HepG2 (cell line): ENCODE measurements at regions not wholly inside any gene's neighbourhood (a gene's known extent, or its start where the extent isn't known, plus 50 kb on each side); places are given as distances from the start of the nearest gene placed in this dataset.

Experiments used
- ATAC-seq: fragments of 200-7000 bp; cut with Tn5 transposase; 3 replicates; pipeline ENCODE4 v1.9.1; 2020; ENCODE audit warnings: mild to moderate bottlenecking, moderate library complexity
- BruUV-seq: library from RNA; stranded (reverse); fragments of 400-500 nt; replicated peaks from 2 replicates; lab custom pipeline; 2021; lab: Mats Ljungman, UMichigan
- CTCF ChIA-PET: fragments of 300-600 bp; formaldehyde crosslinking; extraction: SDS; loops from one replicate; lab custom pipeline; 2021; ENCODE audit warnings: low total read pairs, inconsistent platforms, low intra/inter-chr PET ratio; lab: Yijun Ruan, JAX
- POLR2A ChIA-PET: fragments of 350-600 bp; sonication (Branson Sonifier 250); formaldehyde crosslinking; loops from one replicate; lab custom pipeline; 2020; ENCODE audit warnings: antibody characterized with exemption, inconsistent platforms; lab: Yijun Ruan, JAX
- DNase-seq: peaks from one replicate; pipeline ENCODE4 v3.0.0-alpha.2; 2015; ENCODE audit warnings: low spot score
- FAIRE-seq: peaks from 3 replicates; lab custom pipeline; 2011; peaks lifted over from hg19 to GRCh38; lab: Jason Lieb, UNC
- H2AFZ ChIP-seq: one replicate; pipeline ENCODE4 v1.6.1; 2011; ENCODE audit warnings: low read length, inconsistent platforms
- H3K27ac ChIP-seq: fragments of 300-600 bp; 3 replicates; pipeline ENCODE4 v1.8.0; 2011; ENCODE audit warnings: mixed run types, mild to moderate bottlenecking, mixed read lengths, low read length, inconsistent platforms; ENCODE audit not compliant: insufficient read depth; ENCODE audit errors: extremely low read length
- H3K27me3 ChIP-seq, 2 experiments: fragments of 200-600 bp in 1 of 2; 2 replicates in 1 of 2; 3 replicates in 1 of 2; pipeline versions ENCODE4 v1.6.0 to v1.8.0; 2011; ENCODE audit warnings: low read length in 2 of 2, mild to moderate bottlenecking in 2 of 2, moderate library complexity in 2 of 2, inconsistent platforms in 1 of 2; ENCODE audit not compliant: insufficient read depth in 2 of 2, control insufficient read depth in 1 of 2
- H3K36me3 ChIP-seq, 2 experiments: fragments of 200-600 bp in 1 of 2; replicated peaks in 1 of 2; 2 replicates in 1 of 2; 3 replicates in 1 of 2; pipeline versions ENCODE4 v1.5.1 to v1.8.0; 2011; ENCODE audit warnings: low read length in 2 of 2, inconsistent platforms in 1 of 2; ENCODE audit not compliant: insufficient read depth in 2 of 2, control insufficient read depth in 1 of 2
- H3K4me1 ChIP-seq: 2 replicates; pipeline ENCODE4 v1.5.1; 2012; ENCODE audit warnings: low read length, inconsistent platforms; ENCODE audit not compliant: insufficient read depth
- H3K4me2 ChIP-seq: 2 replicates; pipeline ENCODE4 v1.6.0; 2011; ENCODE audit warnings: low read depth, low read length, inconsistent platforms
- H3K4me3 ChIP-seq, 3 experiments: fragments of 200-600 bp in 1 of 3; sonication (generic), shearing (Covaris generic) in 1 of 3; replicated peaks in 1 of 3; 2 replicates each; pipeline ENCODE4 v1.5.1; 2011 to 2016; ENCODE audit warnings: low read length in 3 of 3, inconsistent platforms in 2 of 3, low read depth in 2 of 3, mild to moderate bottlenecking in 2 of 3, control low read depth in 1 of 3, mixed read lengths in 1 of 3; ENCODE audit not compliant: insufficient read depth in 1 of 3
- H3K79me2 ChIP-seq: one replicate; pipeline ENCODE4 v1.6.1; 2011; ENCODE audit warnings: low read length, inconsistent platforms; ENCODE audit not compliant: insufficient read depth
- H3K9ac ChIP-seq: 2 replicates; pipeline ENCODE4 v1.6.0; 2011; ENCODE audit warnings: mild to moderate bottlenecking, low read depth, low read length, inconsistent platforms; ENCODE audit not compliant: insufficient read depth
- H3K9me3 ChIP-seq: 2 replicates; pipeline ENCODE4 v1.5.1; 2012; ENCODE audit warnings: mild to moderate bottlenecking, low read length
- H4K20me1 ChIP-seq: 2 replicates; pipeline ENCODE4 v1.6.0; 2011; ENCODE audit warnings: inconsistent platforms, mild to moderate bottlenecking, low read length, moderate library complexity; ENCODE audit not compliant: insufficient read depth
- CAMTA2 ChIP-seq: sonication (generic); formaldehyde crosslinking; IDR thresholded peaks from 2 replicates; pipeline ENCODE4 v1.4.0; 2020; ENCODE audit warnings: mild to moderate bottlenecking, missing genetic modification reagents, borderline replicate concordance
- HHEX ChIP-seq: IDR thresholded peaks from 2 replicates; pipeline ENCODE4 v1.6.1; 2016; ENCODE audit warnings: control low read depth
- HNRNPL ChIP-seq: fragments of 200-400 bp; formaldehyde crosslinking; IDR thresholded peaks from 2 replicates; pipeline ENCODE4 v1.6.1; 2017; ENCODE audit warnings: mild to moderate bottlenecking, low read depth, low read length
- HOXA5 ChIP-seq: sonication (generic); formaldehyde crosslinking; IDR thresholded peaks from 2 replicates; pipeline ENCODE4 v1.4.0; 2020; ENCODE audit warnings: missing genetic modification reagents
- NKX3-1 ChIP-seq: sonication (generic); formaldehyde crosslinking; IDR thresholded peaks from 2 replicates; pipeline ENCODE4 v1.5.0; 2020; ENCODE audit warnings: missing genetic modification reagents
- RNF2 ChIP-seq: fragments of 450-650 bp; conservative IDR thresholded peaks from 2 replicates; pipeline ENCODE4 v1.6.1; 2016; ENCODE audit warnings: low read depth
- STAT5B ChIP-seq: sonication (generic); formaldehyde crosslinking; IDR thresholded peaks from 2 replicates; pipeline ENCODE4 v1.4.0; 2020; ENCODE audit warnings: missing genetic modification reagents
- TSC22D2 ChIP-seq: sonication (generic); formaldehyde crosslinking; IDR thresholded peaks from 2 replicates; pipeline ENCODE4 v1.5.1; 2020; ENCODE audit warnings: missing genetic modification reagents, mild to moderate bottlenecking, borderline replicate concordance
- YY1 ChIP-seq: IDR thresholded peaks from 2 replicates; pipeline ENCODE4 v1.6.1; 2011; ENCODE audit warnings: low read length, low read depth, moderate library complexity, mild to moderate bottlenecking; ENCODE audit not compliant: insufficient read depth, insufficient replicate concordance
- ZNF180 ChIP-seq: sonication (generic); formaldehyde crosslinking; IDR thresholded peaks from 2 replicates; pipeline ENCODE4 v1.4.0; 2020; ENCODE audit warnings: low read depth, missing genetic modification reagents, borderline replicate concordance
- ZNF333 ChIP-seq: sonication (generic); formaldehyde crosslinking; IDR thresholded peaks from 2 replicates; pipeline ENCODE4 v1.4.0; 2020; ENCODE audit warnings: mild to moderate bottlenecking, missing genetic modification reagents, borderline replicate concordance
- ZNF672 ChIP-seq: sonication (generic); formaldehyde crosslinking; IDR thresholded peaks from 2 replicates; pipeline ENCODE4 v1.8.1; 2022; ENCODE audit warnings: missing genetic modification reagents
- ZNF740 ChIP-seq: sonication (generic); formaldehyde crosslinking; IDR thresholded peaks from 2 replicates; pipeline ENCODE4 v1.4.0; 2020; ENCODE audit warnings: missing genetic modification reagents
- WGBS: methylation state at CpG from one replicate; pipeline ENCODE4 v1.1.6; 2017; ENCODE audit warnings: low lambda C conversion rate; 5-methylcytosine and 5-hydroxymethylcytosine counted together
- in situ Hi-C: cut with HindIII; loops from 2 replicates; pipeline ENCODE4 v1.10.0; 2017; ENCODE audit warnings: low pct_unique_long_range_greater_than_20kb; ENCODE audit not compliant: extremely low pct_ligation_motif_present
- intact Hi-C: fragments of 100-400 bp; cut with micrococcal nuclease; formaldehyde crosslinking; loops from one replicate; pipeline ENCODE4 v1.10.0; 2022; ENCODE audit not compliant: unreplicated experiment
- TF ChIP-seq, protein P1 (sequence below): sonication (generic); formaldehyde crosslinking; IDR thresholded peaks from 2 replicates; pipeline ENCODE4 v1.5.0; 2020; ENCODE audit warnings: mild to moderate bottlenecking, missing genetic modification reagents

DNA sequence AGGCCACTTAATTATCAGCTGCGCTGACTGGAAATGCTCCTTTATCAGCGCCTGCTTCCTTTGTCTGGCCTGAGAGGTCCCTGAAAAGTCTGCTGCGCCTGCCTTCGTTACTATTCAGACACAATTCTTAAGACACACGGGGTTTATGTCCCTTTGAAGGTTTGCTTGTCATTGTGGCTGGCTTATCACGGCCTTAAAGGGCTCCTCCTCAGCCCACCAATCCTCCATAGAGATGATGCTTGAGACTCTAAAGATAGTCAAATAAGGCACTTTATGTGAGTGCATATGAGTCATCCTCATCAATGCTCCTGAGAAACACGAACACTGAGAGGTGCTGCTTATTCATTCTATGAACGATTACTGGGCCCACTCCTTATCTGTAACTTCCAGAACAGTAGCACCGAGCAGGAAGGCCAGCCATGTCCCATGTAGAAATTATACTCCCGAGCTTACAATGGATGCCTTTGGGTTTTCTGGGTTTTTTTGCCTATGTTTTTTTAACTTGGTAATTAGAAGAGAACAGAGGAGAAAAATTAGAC is 1268.2 kb upstream of the TMEM132C start:
- no peaks in the 10 kb centered on the region for H3K27me3 ChIP-seq
- CTCF ChIA-PET, result no interaction called here
- no TSS peak for BruUV-seq
- DNase-seq (no peak), FAIRE-seq (no peak), ATAC-seq (no peak)
- in situ Hi-C loops, result no loop called here
- H3K4me2 ChIP-seq, result no peak overlapping the region
- H3K36me3 ChIP-seq, result no peaks in the 10 kb centered on the region
- H3K9ac ChIP-seq, result no peak overlapping the region
- peaks cover 59% of the 10 kb centered on the region for H3K9me3 ChIP-seq
- intact Hi-C loops, result no loop called here
- no peaks in the 10 kb centered on the region for H3K4me1 ChIP-seq
- WGBS, result 19% methylated on average over 9 of the region's 10 CpGs
- POLR2A ChIA-PET, result no interaction called here
- H4K20me1 ChIP-seq, result no peaks in the 10 kb centered on the region
- TF ChIP-seq ZNF333 (CRISPR knock-in tag), result no peak
- TF ChIP-seq NKX3-1 (CRISPR knock-in tag), result no peak
- TF ChIP-seq CAMTA2, result no peak
- TF ChIP-seq HNRNPL, result no peak
- TF ChIP-seq, protein P1, sequence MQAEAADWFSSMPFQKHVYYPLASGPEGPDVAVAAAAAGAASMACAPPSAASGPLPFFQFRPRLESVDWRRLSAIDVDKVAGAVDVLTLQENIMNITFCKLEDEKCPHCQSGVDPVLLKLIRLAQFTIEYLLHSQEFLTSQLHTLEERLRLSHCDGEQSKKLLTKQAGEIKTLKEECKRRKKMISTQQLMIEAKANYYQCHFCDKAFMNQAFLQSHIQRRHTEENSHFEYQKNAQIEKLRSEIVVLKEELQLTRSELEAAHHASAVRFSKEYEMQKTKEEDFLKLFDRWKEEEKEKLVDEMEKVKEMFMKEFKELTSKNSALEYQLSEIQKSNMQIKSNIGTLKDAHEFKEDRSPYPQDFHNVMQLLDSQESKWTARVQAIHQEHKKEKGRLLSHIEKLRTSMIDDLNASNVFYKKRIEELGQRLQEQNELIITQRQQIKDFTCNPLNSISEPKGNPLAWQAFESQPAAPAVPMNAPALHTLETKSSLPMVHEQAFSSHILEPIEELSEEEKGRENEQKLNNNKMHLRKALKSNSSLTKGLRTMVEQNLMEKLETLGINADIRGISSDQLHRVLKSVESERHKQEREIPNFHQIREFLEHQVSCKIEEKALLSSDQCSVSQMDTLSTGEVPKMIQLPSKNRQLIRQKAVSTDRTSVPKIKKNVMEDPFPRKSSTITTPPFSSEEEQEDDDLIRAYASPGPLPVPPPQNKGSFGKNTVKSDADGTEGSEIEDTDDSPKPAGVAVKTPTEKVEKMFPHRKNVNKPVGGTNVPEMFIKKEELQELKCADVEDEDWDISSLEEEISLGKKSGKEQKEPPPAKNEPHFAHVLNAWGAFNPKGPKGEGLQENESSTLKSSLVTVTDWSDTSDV (CRISPR knock-in tag), result no peak
- no peak for TF ChIP-seq STAT5B (CRISPR knock-in tag)
- TF ChIP-seq YY1, result no peak
- TF ChIP-seq HOXA5, result no peak
- TF ChIP-seq ZNF180 (CRISPR knock-in tag), result no peak
- TF ChIP-seq ZNF672 (CRISPR knock-in tag), result no peak
- no peak for TF ChIP-seq HHEX (CRISPR knock-in tag)
- TF ChIP-seq ZNF740, result no peak
- no peak for TF ChIP-seq RNF2
- no peak for TF ChIP-seq TSC22D2
- TF ChIP-seq, all 625 proteins: peak for 0
- H3K79me2 ChIP-seq, result no peaks in the 10 kb centered on the region
- no peak overlapping the region for H3K27ac ChIP-seq
- H3K4me3 ChIP-seq, result no peak overlapping the region
- H2AFZ ChIP-seq, result no peak overlapping the region
